VCaP (cell line): ENCODE measurements at regions not wholly inside any gene's neighbourhood (a gene's known extent, or its start where the extent isn't known, plus 50 kb on each side); places are given as distances from the start of the nearest gene placed in this dataset.
"Not testable (repeated sequence)": the region's sequence is repeated elsewhere in the genome, so short reads cannot be mapped to it uniquely, and the experiment has no call there.

ENCODE experiments used
- H3K27ac ChIP-seq: fragments of 450-650 bp; 2 replicates; pipeline ENCODE4 v1.5.1; 2017
- TF ChIP-seq, protein P1 (sequence below): fragments of 450-650 bp; conservative IDR thresholded peaks from 2 replicates; pipeline ENCODE4 v1.5.1; 2017; ENCODE audit warnings: mild to moderate bottlenecking, moderate library complexity

GRCh38 chr1:161427733-161428516 is 60.2 kb upstream of the CFAP126 start:
- H3K27ac ChIP-seq, result no peak overlapping the region
- TF ChIP-seq, protein P1, sequence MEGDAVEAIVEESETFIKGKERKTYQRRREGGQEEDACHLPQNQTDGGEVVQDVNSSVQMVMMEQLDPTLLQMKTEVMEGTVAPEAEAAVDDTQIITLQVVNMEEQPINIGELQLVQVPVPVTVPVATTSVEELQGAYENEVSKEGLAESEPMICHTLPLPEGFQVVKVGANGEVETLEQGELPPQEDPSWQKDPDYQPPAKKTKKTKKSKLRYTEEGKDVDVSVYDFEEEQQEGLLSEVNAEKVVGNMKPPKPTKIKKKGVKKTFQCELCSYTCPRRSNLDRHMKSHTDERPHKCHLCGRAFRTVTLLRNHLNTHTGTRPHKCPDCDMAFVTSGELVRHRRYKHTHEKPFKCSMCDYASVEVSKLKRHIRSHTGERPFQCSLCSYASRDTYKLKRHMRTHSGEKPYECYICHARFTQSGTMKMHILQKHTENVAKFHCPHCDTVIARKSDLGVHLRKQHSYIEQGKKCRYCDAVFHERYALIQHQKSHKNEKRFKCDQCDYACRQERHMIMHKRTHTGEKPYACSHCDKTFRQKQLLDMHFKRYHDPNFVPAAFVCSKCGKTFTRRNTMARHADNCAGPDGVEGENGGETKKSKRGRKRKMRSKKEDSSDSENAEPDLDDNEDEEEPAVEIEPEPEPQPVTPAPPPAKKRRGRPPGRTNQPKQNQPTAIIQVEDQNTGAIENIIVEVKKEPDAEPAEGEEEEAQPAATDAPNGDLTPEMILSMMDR, result no peak

DNA sequence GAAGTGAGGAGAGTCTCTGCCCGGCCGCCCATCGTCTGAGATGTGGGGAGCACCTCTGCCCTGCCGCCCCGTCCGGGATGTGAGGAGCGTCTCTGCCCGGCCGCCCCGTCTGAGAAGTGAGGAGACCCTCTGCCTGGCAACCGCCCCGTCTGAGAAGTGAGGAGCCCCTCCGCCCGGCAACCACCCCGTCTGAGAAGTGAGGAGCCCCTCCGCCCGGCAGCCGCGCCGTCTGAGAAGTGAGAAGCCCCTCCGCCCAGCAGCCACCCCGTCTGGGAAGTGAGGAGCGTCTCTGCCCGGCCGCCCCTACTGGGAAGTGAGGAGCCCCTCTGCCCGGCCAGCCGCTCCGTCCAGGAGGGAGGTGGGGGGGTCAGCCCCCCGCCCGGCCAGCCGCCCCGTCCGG is 55.2 kb upstream of the CFAP126 start:
- H3K27ac ChIP-seq, result not testable (repeated sequence)

DNA sequence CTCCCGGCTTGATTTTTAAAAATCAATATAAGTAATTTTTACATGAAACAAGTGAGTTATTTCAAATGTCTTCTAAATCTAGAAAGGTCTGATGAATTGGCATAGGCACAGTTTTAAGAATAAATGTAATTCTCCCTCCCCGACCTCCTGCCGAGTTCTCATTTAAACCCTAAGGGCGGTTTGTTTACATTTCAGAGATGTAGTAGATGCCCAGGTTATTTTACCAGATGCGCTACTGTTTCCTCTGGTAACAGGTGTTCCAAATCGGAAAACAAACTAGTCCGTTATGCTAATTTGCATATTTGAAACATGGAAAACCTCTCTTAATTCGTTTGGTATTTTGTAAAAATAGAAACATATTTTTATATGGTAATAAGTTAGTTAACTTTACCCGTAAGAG is 53.8 kb upstream of the CFAP126 start:
- H3K27ac ChIP-seq, result no peak overlapping the region
- TF ChIP-seq, protein P1, result no peak

GRCh38 chr1:161420763-161421455 is 53.2 kb upstream of the CFAP126 start:
- TF ChIP-seq, protein P1, result no peak
- no peak overlapping the region for H3K27ac ChIP-seq

DNA sequence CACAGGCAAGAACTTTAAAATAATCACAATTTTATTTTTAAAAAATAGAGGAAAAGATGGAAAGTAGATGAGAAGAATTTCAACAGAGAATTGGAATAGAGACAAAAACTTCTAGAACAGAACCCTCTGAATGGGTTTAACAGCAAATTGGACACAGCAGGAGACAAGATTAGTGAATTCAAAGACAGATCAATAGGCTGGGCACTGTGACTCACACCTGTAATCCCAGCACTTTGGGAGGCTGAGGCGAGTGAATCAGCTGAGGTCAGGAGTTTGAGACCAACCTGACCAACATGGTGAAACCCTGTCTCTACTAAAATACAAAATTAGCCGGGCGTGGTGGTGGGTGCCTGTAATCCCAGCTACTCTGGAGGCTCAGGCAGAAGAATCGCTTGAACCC is 49.9 kb upstream of the CFAP126 start:
- H3K27ac ChIP-seq, result not testable (repeated sequence)
